Endothelial cell of umbilical vein (primary cell): ENCODE measurements at regions not wholly inside any gene's neighbourhood (a gene's known extent, or its start where the extent isn't known, plus 50 kb on each side); places are given as distances from the start of the nearest gene placed in this dataset.

Source experiments
- BruUV-seq: library from RNA; stranded (reverse); fragments of 400-500 nt; replicated peaks from 2 replicates; lab custom pipeline; 2021; lab: Mats Ljungman, UMichigan
- CTCF ChIA-PET: fragments of 300-600, 350-600 bp; sonication (Branson Sonifier 250); formaldehyde crosslinking; loops from one replicate; lab custom pipeline; 2021; ENCODE audit warnings: antibody characterized with exemption, inconsistent platforms; lab: Charles Lee
- POLR2A ChIA-PET: fragments of 300-600, 350-600 bp; sonication (Branson Sonifier 250); formaldehyde crosslinking; loops from one replicate; lab custom pipeline; 2021; ENCODE audit warnings: antibody characterized with exemption, inconsistent platforms; lab: Charles Lee
- DNase-seq: peaks from one replicate; pipeline ENCODE4 v3.0.0-alpha.2; 2011; ENCODE audit warnings: low read depth, low spot score
- FAIRE-seq: peaks from 2 replicates; lab custom pipeline; 2011; peaks lifted over from hg19 to GRCh38; lab: Jason Lieb, UNC
- H2AFZ ChIP-seq: 2 replicates; pipeline ENCODE4 v1.6.0; 2012; ENCODE audit warnings: low read depth, low read length, control low read depth, inconsistent platforms
- H3K27ac ChIP-seq: 2 replicates; pipeline ENCODE4 v1.5.1; 2011; ENCODE audit warnings: low read depth, mild to moderate bottlenecking, control low read depth, low read length, moderate library complexity; ENCODE audit not compliant: insufficient read depth
- H3K27me3 ChIP-seq, 2 experiments: 2 replicates each; pipeline versions ENCODE4 v1.6.0 to v1.6.1; 2011; ENCODE audit warnings: low read length in 2 of 2, mixed read lengths in 1 of 2; ENCODE audit not compliant: control insufficient read depth in 2 of 2, insufficient read depth in 2 of 2
- H3K36me3 ChIP-seq, 2 experiments: 2 replicates in 1 of 2; 3 replicates in 1 of 2; pipeline ENCODE4 v1.5.1; 2011; ENCODE audit warnings: low read length in 2 of 2, mild to moderate bottlenecking in 1 of 2, moderate library complexity in 1 of 2; ENCODE audit not compliant: control insufficient read depth in 2 of 2, insufficient read depth in 2 of 2; ENCODE audit errors: extremely low read depth in 1 of 2
- H3K4me1 ChIP-seq: 3 replicates; pipeline ENCODE4 v1.5.1; 2011; ENCODE audit warnings: mild to moderate bottlenecking, low read length; ENCODE audit not compliant: control insufficient read depth, insufficient read depth; ENCODE audit errors: extremely low read depth
- H3K4me2 ChIP-seq: 2 replicates; pipeline ENCODE4 v1.6.1; 2011; ENCODE audit warnings: low read length, control low read depth, mixed read lengths; ENCODE audit not compliant: insufficient read depth
- H3K4me3 ChIP-seq, 3 experiments: fragments of 200-600 bp in 1 of 3; sonication (generic), shearing (Covaris generic) in 1 of 3; replicated peaks in 1 of 3; 2 replicates each; pipeline ENCODE4 v1.5.1; 2011 to 2016; ENCODE audit warnings: control low read depth in 3 of 3, low read length in 3 of 3, mild to moderate bottlenecking in 2 of 3, inconsistent platforms in 1 of 3, low read depth in 1 of 3, moderate library complexity in 1 of 3; ENCODE audit not compliant: insufficient read depth in 1 of 3
- H3K79me2 ChIP-seq: 2 replicates; pipeline ENCODE4 v1.6.0; 2012; ENCODE audit warnings: low read length, inconsistent platforms; ENCODE audit not compliant: control insufficient read depth, insufficient read depth
- H3K9ac ChIP-seq: replicated peaks from 2 replicates; pipeline ENCODE3; 2011; ENCODE audit warnings: low read length, control low read depth; ENCODE audit not compliant: insufficient read depth; ENCODE audit errors: extremely low read depth
- H3K9me1 ChIP-seq: replicated peaks from 3 replicates; pipeline ENCODE4 v1.6.0; 2011; ENCODE audit warnings: mild to moderate bottlenecking, low read length; ENCODE audit not compliant: control insufficient read depth, insufficient read depth; ENCODE audit errors: extremely low read depth
- H3K9me3 ChIP-seq: replicated peaks from 2 replicates; pipeline ENCODE4 v1.5.1; 2012; ENCODE audit warnings: low read length, inconsistent platforms; ENCODE audit not compliant: control insufficient read depth, insufficient read depth
- H4K20me1 ChIP-seq: replicated peaks from 2 replicates; pipeline ENCODE3; 2011; ENCODE audit warnings: mild to moderate bottlenecking, low read length; ENCODE audit not compliant: control insufficient read depth, insufficient read depth; ENCODE audit errors: extremely low read depth
- EZH2 ChIP-seq: IDR thresholded peaks from 2 replicates; pipeline ENCODE4 v1.6.1; 2012; ENCODE audit warnings: borderline replicate concordance, low read depth, mild to moderate bottlenecking, moderate library complexity, low read length, inconsistent platforms; ENCODE audit not compliant: severe bottlenecking
- FOS ChIP-seq: IDR thresholded peaks from 2 replicates; pipeline ENCODE4 v1.6.1; 2011; ENCODE audit warnings: mild to moderate bottlenecking, low read length, moderate library complexity, borderline replicate concordance; ENCODE audit not compliant: insufficient read depth
- GATA2 ChIP-seq: IDR thresholded peaks from 2 replicates; pipeline ENCODE4 v1.7.0; 2011; ENCODE audit warnings: low read depth, mild to moderate bottlenecking, moderate library complexity, mixed read lengths, low read length; ENCODE audit not compliant: insufficient read length, insufficient read depth
- JUN ChIP-seq: IDR thresholded peaks from 2 replicates; pipeline ENCODE4 v1.6.1; 2011; ENCODE audit warnings: borderline replicate concordance, low read depth; ENCODE audit not compliant: insufficient read length, insufficient read depth
- MYC ChIP-seq: IDR thresholded peaks from one replicate; pipeline ENCODE4 v1.6.1; 2011; ENCODE audit warnings: mild to moderate bottlenecking, low read depth, low read length
- POLR2A ChIP-seq: IDR thresholded peaks from 2 replicates; pipeline ENCODE4 v1.6.1; 2012; ENCODE audit warnings: low read depth, mild to moderate bottlenecking, control low read depth, low read length
- POLR2AphosphoS5 ChIP-seq: IDR thresholded peaks from 2 replicates; pipeline ENCODE4 v1.6.1; 2012; ENCODE audit warnings: low read depth, mild to moderate bottlenecking, control low read depth, low read length, moderate library complexity; ENCODE audit not compliant: insufficient read depth
- dilution Hi-C: fragments of 300-500 bp; cut with MboI; formaldehyde crosslinking; loops from one replicate; pipeline ENCODE4 v1.15.0; 2019; ENCODE audit warnings: low sequenced_read_pairs; ENCODE audit not compliant: extremely low pct_ligation_motif_present
- intact Hi-C: fragments of 100-400 bp; cut with micrococcal nuclease; formaldehyde crosslinking; loops from one replicate; pipeline ENCODE4 v1.10.0; 2022
- TF ChIP-seq, protein P1 (sequence below): IDR thresholded peaks from 2 replicates; pipeline ENCODE4 v1.6.1; 2011; ENCODE audit not compliant: insufficient read depth, insufficient read length
- TF ChIP-seq, protein P2 (sequence below), 2 donors: IDR thresholded peaks; 1 replicate in 1 of 2; 2 replicates in 1 of 2; pipeline ENCODE4 v1.5.1; 2011; ENCODE audit warnings: low read length in 2 of 2, mild to moderate bottlenecking in 2 of 2, moderate library complexity in 2 of 2, control low read depth in 1 of 2, inconsistent platforms in 1 of 2, low read depth in 1 of 2; ENCODE audit not compliant: insufficient read depth in 1 of 2; ENCODE audit errors: extremely low read depth in 1 of 2

DNA sequence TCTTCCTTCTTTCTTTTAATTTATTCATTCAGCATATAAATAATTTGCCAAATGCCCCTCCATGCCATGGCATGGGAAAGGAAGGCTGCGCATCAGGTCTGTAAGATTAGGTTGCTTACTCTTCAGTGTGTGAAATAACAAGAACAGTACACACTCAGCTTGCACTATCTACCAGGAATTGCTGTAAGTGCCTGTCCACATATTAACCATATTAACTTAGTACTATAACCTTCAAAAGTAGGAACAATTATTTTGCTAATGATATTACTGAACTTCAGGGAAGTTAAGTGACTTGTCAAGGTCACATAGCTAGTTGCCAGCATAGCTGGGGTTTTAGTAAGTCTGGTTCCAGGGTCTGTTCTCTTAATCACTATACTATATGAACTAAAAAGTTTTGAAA, 89.2 kb upstream of the PMFBP1 start:
- Histone ChIP-seq H3K9me1 (no peaks in the 10 kb centered on the region), H3K27ac (no peak overlapping the region), H2AFZ (no peak overlapping the region), H3K4me2 (no peak overlapping the region), H3K9ac (no peak overlapping the region), H4K20me1 (no peaks in the 10 kb centered on the region), H3K27me3 (no peaks in the 10 kb centered on the region), H3K79me2 (no peaks in the 10 kb centered on the region), H3K4me1 (peaks cover 5% of the 10 kb centered on the region), H3K9me3 (no peaks in the 10 kb centered on the region), H3K4me3 (no peak overlapping the region), H3K36me3 (no peaks in the 10 kb centered on the region)
- no peak for TF ChIP-seq GATA2
- TF ChIP-seq, protein P1, sequence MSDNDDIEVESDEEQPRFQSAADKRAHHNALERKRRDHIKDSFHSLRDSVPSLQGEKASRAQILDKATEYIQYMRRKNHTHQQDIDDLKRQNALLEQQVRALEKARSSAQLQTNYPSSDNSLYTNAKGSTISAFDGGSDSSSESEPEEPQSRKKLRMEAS = no peak
- TF ChIP-seq, protein P2, sequence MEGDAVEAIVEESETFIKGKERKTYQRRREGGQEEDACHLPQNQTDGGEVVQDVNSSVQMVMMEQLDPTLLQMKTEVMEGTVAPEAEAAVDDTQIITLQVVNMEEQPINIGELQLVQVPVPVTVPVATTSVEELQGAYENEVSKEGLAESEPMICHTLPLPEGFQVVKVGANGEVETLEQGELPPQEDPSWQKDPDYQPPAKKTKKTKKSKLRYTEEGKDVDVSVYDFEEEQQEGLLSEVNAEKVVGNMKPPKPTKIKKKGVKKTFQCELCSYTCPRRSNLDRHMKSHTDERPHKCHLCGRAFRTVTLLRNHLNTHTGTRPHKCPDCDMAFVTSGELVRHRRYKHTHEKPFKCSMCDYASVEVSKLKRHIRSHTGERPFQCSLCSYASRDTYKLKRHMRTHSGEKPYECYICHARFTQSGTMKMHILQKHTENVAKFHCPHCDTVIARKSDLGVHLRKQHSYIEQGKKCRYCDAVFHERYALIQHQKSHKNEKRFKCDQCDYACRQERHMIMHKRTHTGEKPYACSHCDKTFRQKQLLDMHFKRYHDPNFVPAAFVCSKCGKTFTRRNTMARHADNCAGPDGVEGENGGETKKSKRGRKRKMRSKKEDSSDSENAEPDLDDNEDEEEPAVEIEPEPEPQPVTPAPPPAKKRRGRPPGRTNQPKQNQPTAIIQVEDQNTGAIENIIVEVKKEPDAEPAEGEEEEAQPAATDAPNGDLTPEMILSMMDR (IDR thresholded peaks at IDR 0.05; ENCODE audit: extremely low read depth in 1 of 2, insufficient read depth in 1 of 2, low read depth in 1 of 2, low read length in 2 of 2) = no peak
- TF ChIP-seq POLR2A = no peak
- no peak for TF ChIP-seq MYC
- no peak for TF ChIP-seq JUN
- TF ChIP-seq EZH2 = no peak
- TF ChIP-seq POLR2AphosphoS5 = no peak
- no peak for TF ChIP-seq FOS
- POLR2A ChIA-PET = no interaction called here
- CTCF ChIA-PET = interaction anchor here (1.4 to 2.1 kb wide), 2 partner anchors 19 to 139 kb away, joined by 4 to 6 read pairs; no protein-coding TSS in a partner anchor
- intact Hi-C loops = no loop called here
- DNase-seq (no peak), FAIRE-seq (no peak)
- no TSS peak for BruUV-seq
- dilution Hi-C loops = no loop called here
